Smooth muscle cell (in vitro differentiated cells): ENCODE measurements at regions not wholly inside any gene's neighbourhood (a gene's known extent, or its start where the extent isn't known, plus 50 kb on each side); places are given as distances from the start of the nearest gene placed in this dataset.

Experiments
- DNase-seq: peaks from one replicate; lab custom pipeline; 2025; ENCODE audit not compliant: unreplicated experiment; lab: John Stamatoyannopoulos, UW
- H2AFZ ChIP-seq: fragments of 200-600 bp; sonication (generic); 2 replicates; pipeline ENCODE4 v1.6.0; 2016; ENCODE audit warnings: antibody characterized with exemption, low read depth, mild to moderate bottlenecking
- H3F3A ChIP-seq: fragments of 200-600 bp; sonication (generic); 2 replicates; pipeline ENCODE4 v1.6.0; 2017; ENCODE audit warnings: antibody characterized with exemption, low read depth
- H3K27ac ChIP-seq: fragments of 200-600 bp; sonication (generic); 2 replicates; pipeline ENCODE4 v1.5.1; 2016; ENCODE audit warnings: low read depth, mild to moderate bottlenecking
- H3K27me3 ChIP-seq: fragments of 200-600 bp; sonication (generic); 2 replicates; pipeline ENCODE4 v1.6.1; 2016; ENCODE audit warnings: low read depth, mild to moderate bottlenecking
- H3K36me3 ChIP-seq: fragments of 200-600 bp; sonication (generic); 2 replicates; pipeline ENCODE4 v1.5.1; 2016; ENCODE audit warnings: low read depth
- H3K4me1 ChIP-seq: fragments of 200-600 bp; sonication (generic); 2 replicates; pipeline ENCODE4 v1.5.1; 2016; ENCODE audit warnings: low read depth
- H3K4me2 ChIP-seq: fragments of 200-600 bp; sonication (generic); 2 replicates; pipeline ENCODE4 v1.6.0; 2016; ENCODE audit warnings: mild to moderate bottlenecking
- H3K4me3 ChIP-seq: fragments of 200-600 bp; sonication (generic); 2 replicates; pipeline ENCODE4 v1.5.1; 2016; ENCODE audit warnings: mild to moderate bottlenecking
- H3K79me2 ChIP-seq: fragments of 200-600 bp; sonication (generic); 2 replicates; pipeline ENCODE4 v1.6.0; 2016; ENCODE audit warnings: low read depth, mild to moderate bottlenecking
- H3K9ac ChIP-seq: fragments of 200-600 bp; sonication (generic); 2 replicates; pipeline ENCODE4 v1.6.0; 2016; ENCODE audit warnings: low read depth
- H3K9me3 ChIP-seq: fragments of 200-600 bp; sonication (generic); replicated peaks from 2 replicates; pipeline ENCODE4 v1.5.1; 2016; ENCODE audit warnings: low read depth
- H4K20me1 ChIP-seq: fragments of 200-600 bp; sonication (generic); 2 replicates; pipeline ENCODE4 v1.6.0; 2016; ENCODE audit warnings: low read depth
- WGBS: methylation state at CpG from one replicate; pipeline ENCODE4 v1.1.7; 2016; ENCODE audit warnings: low lambda C conversion rate; 5-methylcytosine and 5-hydroxymethylcytosine counted together
- TF ChIP-seq, protein P1 (sequence below): fragments of 200-600 bp; sonication (generic); IDR thresholded peaks from 2 replicates; pipeline ENCODE4 v1.5.1; 2017; ENCODE audit warnings: borderline replicate concordance, mild to moderate bottlenecking, antibody characterized with exemption; ENCODE audit not compliant: insufficient read depth, poor library complexity, severe bottlenecking

DNA sequence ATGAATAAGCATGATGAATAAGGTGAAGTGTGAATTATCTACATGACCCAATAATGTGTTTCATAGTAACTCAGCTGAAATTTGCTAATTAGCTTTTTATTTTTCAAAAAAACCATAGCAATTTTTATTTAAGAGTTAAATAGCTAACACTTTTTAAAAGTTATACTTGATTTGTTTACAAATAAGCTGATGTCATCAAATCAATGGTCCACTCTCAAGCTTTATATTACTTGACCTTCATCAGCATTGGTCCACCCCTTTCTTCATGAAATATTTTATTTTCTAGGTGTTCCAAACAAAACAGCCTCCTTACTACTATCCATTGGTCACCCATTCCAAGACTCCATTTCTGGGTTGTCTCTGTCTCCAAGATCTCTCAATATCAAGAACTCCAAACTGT, 649.0 kb upstream of the TENM3 start:
- Histone ChIP-seq H3K36me3 (no peaks in the 10 kb centered on the region), H3K79me2 (no peaks in the 10 kb centered on the region), H3K9me3 (no peaks in the 10 kb centered on the region), H3K9ac (no peak overlapping the region), H3K27me3 (peaks cover 7% of the 10 kb centered on the region), H3K4me2 (no peak overlapping the region), H3K4me3 (no peak overlapping the region), H3F3A (no peaks in the 10 kb centered on the region), H2AFZ (no peak overlapping the region), H3K4me1 (no peaks in the 10 kb centered on the region), H4K20me1 (no peaks in the 10 kb centered on the region), H3K27ac (no peak overlapping the region)
- TF ChIP-seq, protein P1, sequence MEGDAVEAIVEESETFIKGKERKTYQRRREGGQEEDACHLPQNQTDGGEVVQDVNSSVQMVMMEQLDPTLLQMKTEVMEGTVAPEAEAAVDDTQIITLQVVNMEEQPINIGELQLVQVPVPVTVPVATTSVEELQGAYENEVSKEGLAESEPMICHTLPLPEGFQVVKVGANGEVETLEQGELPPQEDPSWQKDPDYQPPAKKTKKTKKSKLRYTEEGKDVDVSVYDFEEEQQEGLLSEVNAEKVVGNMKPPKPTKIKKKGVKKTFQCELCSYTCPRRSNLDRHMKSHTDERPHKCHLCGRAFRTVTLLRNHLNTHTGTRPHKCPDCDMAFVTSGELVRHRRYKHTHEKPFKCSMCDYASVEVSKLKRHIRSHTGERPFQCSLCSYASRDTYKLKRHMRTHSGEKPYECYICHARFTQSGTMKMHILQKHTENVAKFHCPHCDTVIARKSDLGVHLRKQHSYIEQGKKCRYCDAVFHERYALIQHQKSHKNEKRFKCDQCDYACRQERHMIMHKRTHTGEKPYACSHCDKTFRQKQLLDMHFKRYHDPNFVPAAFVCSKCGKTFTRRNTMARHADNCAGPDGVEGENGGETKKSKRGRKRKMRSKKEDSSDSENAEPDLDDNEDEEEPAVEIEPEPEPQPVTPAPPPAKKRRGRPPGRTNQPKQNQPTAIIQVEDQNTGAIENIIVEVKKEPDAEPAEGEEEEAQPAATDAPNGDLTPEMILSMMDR = no peak
- no peak for DNase-seq

DNA sequence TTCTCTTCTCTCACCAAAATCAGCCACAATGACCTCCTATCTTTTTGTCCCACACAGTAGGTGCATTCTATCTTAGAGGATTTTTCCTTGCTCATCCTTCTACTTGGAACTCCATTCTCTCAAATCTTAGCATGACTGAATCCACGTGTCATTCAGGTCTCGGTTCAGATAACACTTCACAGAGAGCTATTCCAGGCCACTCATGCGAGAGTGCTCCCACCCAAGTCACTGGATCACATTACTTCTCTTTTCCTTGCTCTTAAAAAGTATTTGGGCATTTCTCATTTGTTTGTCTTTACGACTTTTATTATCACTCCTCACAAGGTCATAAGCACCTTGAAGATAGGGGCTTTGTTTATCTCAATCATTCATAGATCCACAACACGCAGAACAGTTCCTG, 647.5 kb upstream of the TENM3 start:
- Histone ChIP-seq H3K27ac (no peak overlapping the region), H3K79me2 (no peaks in the 10 kb centered on the region), H3K27me3 (peaks cover 8% of the 10 kb centered on the region), H3K36me3 (no peaks in the 10 kb centered on the region), H3K9ac (no peak overlapping the region), H3F3A (no peaks in the 10 kb centered on the region), H2AFZ (no peak overlapping the region), H3K4me2 (no peak overlapping the region), H3K9me3 (no peaks in the 10 kb centered on the region), H3K4me3 (no peak overlapping the region), H4K20me1 (no peaks in the 10 kb centered on the region), H3K4me1 (no peaks in the 10 kb centered on the region)
- TF ChIP-seq, protein P1 = no peak
- 72% methylated on average over 5 of the region's 5 CpGs for WGBS
- DNase-seq = no peak

DNA sequence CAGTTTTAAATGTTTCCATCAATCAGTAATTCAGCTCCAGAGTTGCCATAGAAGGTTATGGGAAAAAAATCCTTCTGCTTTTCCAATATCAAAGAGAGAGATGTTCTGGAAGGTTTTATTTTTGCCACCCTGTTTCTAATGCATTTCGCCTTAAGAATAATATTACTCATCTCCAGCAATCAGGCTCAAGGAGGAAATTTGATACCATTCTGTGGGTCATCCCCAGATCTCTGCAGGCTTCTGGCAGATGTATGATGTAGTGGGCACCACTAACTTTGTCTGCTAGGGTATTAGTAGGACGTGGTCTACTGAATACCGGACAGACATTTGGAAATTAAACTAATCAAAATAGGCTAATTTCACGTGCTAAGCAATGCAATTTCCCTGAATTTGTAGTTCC, 645.4 kb upstream of the TENM3 start:
- DNase-seq = no peak

DNA sequence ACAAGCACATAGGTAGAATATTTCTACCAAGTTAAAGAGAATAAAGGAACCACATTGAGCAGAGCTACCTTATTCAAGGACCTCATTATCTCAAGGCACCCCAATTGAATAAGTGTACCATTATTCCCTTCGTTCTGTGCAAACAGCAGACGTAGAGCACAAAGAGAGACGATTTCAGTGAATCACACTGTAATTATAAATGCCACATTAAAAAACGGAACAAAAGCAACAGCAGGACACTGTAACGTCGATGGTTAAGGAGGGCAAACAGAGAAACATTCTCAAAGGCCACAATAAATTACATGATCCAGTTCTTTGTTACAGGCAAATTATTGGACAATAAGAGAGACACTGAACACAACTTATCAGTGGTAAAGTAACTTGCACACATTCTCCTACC, 644.1 kb upstream of the TENM3 start:
- Histone ChIP-seq H3K9ac (no peak overlapping the region), H3K4me2 (no peak overlapping the region), H3K36me3 (no peaks in the 10 kb centered on the region), H2AFZ (no peak overlapping the region), H3K27me3 (peaks cover 12% of the 10 kb centered on the region), H3K27ac (no peak overlapping the region), H4K20me1 (no peaks in the 10 kb centered on the region), H3K79me2 (no peaks in the 10 kb centered on the region), H3K4me3 (no peak overlapping the region), H3K4me1 (no peaks in the 10 kb centered on the region), H3F3A (no peaks in the 10 kb centered on the region), H3K9me3 (no peaks in the 10 kb centered on the region)
- TF ChIP-seq, protein P1 = no peak
- WGBS = 84% methylated on average over 6 of the region's 6 CpGs
- no peak for DNase-seq

More for the DNA sequence above, 645.4 kb upstream of the TENM3 start:
- H2AFZ ChIP-seq = no peak overlapping the region
- no peak overlapping the region for H3K4me2 ChIP-seq
- H4K20me1 ChIP-seq = no peaks in the 10 kb centered on the region
- TF ChIP-seq, protein P1 = no peak
- H3K4me1 ChIP-seq = no peaks in the 10 kb centered on the region
- H3K27me3 ChIP-seq = peaks cover 8% of the 10 kb centered on the region
- H3K9ac ChIP-seq = no peak overlapping the region
- H3K27ac ChIP-seq = no peak overlapping the region
- no peak overlapping the region for H3K4me3 ChIP-seq
- WGBS = 88% methylated on average over 4 of the region's 4 CpGs
- no peaks in the 10 kb centered on the region for H3K9me3 ChIP-seq
- H3K79me2 ChIP-seq = no peaks in the 10 kb centered on the region
- H3K36me3 ChIP-seq = no peaks in the 10 kb centered on the region
- no peaks in the 10 kb centered on the region for H3F3A ChIP-seq
